GM12878 (cell line): ENCODE measurements at regions not wholly inside any gene's neighbourhood (a gene's known extent, or its start where the extent isn't known, plus 50 kb on each side); places are given as distances from the start of the nearest gene placed in this dataset.

Source experiments
- ATAC-seq: fragments of 200-7000 bp; cut with Tn5 transposase; 3 replicates; pipeline ENCODE4 v1.9.1; 2020; ENCODE audit warnings: mild to moderate bottlenecking, moderate library complexity
- BruUV-seq: library from RNA; stranded (reverse); fragments of 400-500 nt; replicated peaks from 2 replicates; lab custom pipeline; 2021; lab: Mats Ljungman, UMichigan
- CTCF ChIA-PET: fragments of 300-600 bp; sonication (Branson Sonifier 250); formaldehyde crosslinking; extraction: SDS; loops from one replicate; lab custom pipeline; 2021; ENCODE audit warnings: inconsistent platforms; lab: Yijun Ruan, JAX
- POLR2A ChIA-PET: fragments of 350-600 bp; formaldehyde crosslinking; extraction: SDS; loops from one replicate; lab custom pipeline; 2021; ENCODE audit warnings: inconsistent platforms; lab: Charles Lee
- RAD21 ChIA-PET: fragments of 300-600 bp; sonication (Branson Sonifier 250); formaldehyde crosslinking; loops from one replicate; lab custom pipeline; 2023; ENCODE audit warnings: antibody characterized with exemption; ENCODE audit not compliant: unreplicated experiment; lab: Charles Lee
- SMC1A ChIA-PET: fragments of 300-600 bp; sonication (Branson Sonifier 250); formaldehyde crosslinking; loops from one replicate; lab custom pipeline; 2023; ENCODE audit not compliant: unreplicated experiment, uncharacterized antibody; lab: Charles Lee
- DNase-seq: peaks from one replicate; pipeline ENCODE4 v3.0.0-alpha.2; 2011; ENCODE audit warnings: low read depth, low spot score
- FAIRE-seq: peaks from 3 replicates; lab custom pipeline; 2011; peaks lifted over from hg19 to GRCh38; lab: Jason Lieb, UNC
- H2AFZ ChIP-seq: 2 replicates; pipeline ENCODE4 v1.6.0; 2011; ENCODE audit warnings: low read depth, low read length, control low read depth; ENCODE audit not compliant: control insufficient read depth
- H3K27ac ChIP-seq: 2 replicates; pipeline ENCODE4 v1.5.1; 2011; ENCODE audit warnings: control low read depth; ENCODE audit not compliant: control insufficient read depth, insufficient read depth
- H3K27me3 ChIP-seq, 2 experiments: replicated peaks in 1 of 2; 2 replicates each; pipeline versions ENCODE4 v1.6.0 to v1.6.1; 2011; ENCODE audit warnings: low read length in 1 of 2; ENCODE audit not compliant: control insufficient read depth in 2 of 2, insufficient read depth in 2 of 2
- H3K36me3 ChIP-seq, 2 experiments: 2 replicates each; pipeline ENCODE4 v1.5.1; 2011; ENCODE audit warnings: low read length in 1 of 2; ENCODE audit not compliant: control insufficient read depth in 2 of 2, insufficient read depth in 2 of 2
- H3K4me1 ChIP-seq: 2 replicates; pipeline ENCODE4 v1.6.1; 2011; ENCODE audit warnings: mild to moderate bottlenecking, low read length, moderate library complexity, mixed read lengths; ENCODE audit not compliant: control insufficient read depth, insufficient read depth
- H3K4me2 ChIP-seq: 2 replicates; pipeline ENCODE4 v1.6.0; 2011; ENCODE audit warnings: control low read depth; ENCODE audit not compliant: control insufficient read depth, insufficient read depth
- H3K4me3 ChIP-seq: fragments of 200-600 bp; sonication (generic); 2 replicates; pipeline ENCODE4 v1.5.1; 2016
- H3K79me2 ChIP-seq: 2 replicates; pipeline ENCODE4 v1.6.0; 2011; ENCODE audit warnings: low read length; ENCODE audit not compliant: control insufficient read depth, insufficient read depth
- H3K9ac ChIP-seq: 2 replicates; pipeline ENCODE4 v1.8.0; 2011; ENCODE audit warnings: low read length, control low read depth, mixed read lengths; ENCODE audit not compliant: control insufficient read depth, insufficient read depth
- H3K9me3 ChIP-seq: replicated peaks from 3 replicates; pipeline ENCODE4 v1.5.1; 2011; ENCODE audit warnings: mild to moderate bottlenecking, low read length; ENCODE audit not compliant: control insufficient read depth, insufficient read depth
- H4K20me1 ChIP-seq: 2 replicates; pipeline ENCODE4 v1.6.0; 2011; ENCODE audit not compliant: control insufficient read depth, insufficient read depth
- BRCA1 ChIP-seq: IDR thresholded peaks from 2 replicates; pipeline ENCODE4 v1.6.1; 2011; ENCODE audit warnings: low read depth, low read length, improper control_type of control experiment
- GATAD2B ChIP-seq: fragments of 450-650 bp; conservative IDR thresholded peaks from 2 replicates; pipeline ENCODE4 v1.6.1; 2017; ENCODE audit warnings: low read depth, mild to moderate bottlenecking, moderate library complexity
- POU2F2 ChIP-seq: IDR thresholded peaks from 3 replicates; pipeline ENCODE4 v1.6.1; 2011; ENCODE audit warnings: low read depth, mild to moderate bottlenecking, low read length, borderline replicate concordance
- SMARCA5 ChIP-seq: fragments of 450-650 bp; IDR thresholded peaks from 2 replicates; pipeline ENCODE4 v1.6.1; 2017; ENCODE audit warnings: mild to moderate bottlenecking
- STAT1 ChIP-seq: fragments of 450-650 bp; conservative IDR thresholded peaks from 2 replicates; pipeline ENCODE4 v1.6.1; 2014; ENCODE audit warnings: antibody characterized with exemption, mild to moderate bottlenecking
- TAF1 ChIP-seq: IDR thresholded peaks from 2 replicates; pipeline ENCODE4 v1.6.1; 2011; ENCODE audit warnings: mild to moderate bottlenecking, low read depth, low read length, borderline replicate concordance
- YBX1 ChIP-seq: fragments of 450-650 bp; IDR thresholded peaks from 2 replicates; pipeline ENCODE4 v1.6.1; 2016; ENCODE audit warnings: antibody characterized with exemption
- ZNF384 ChIP-seq: IDR thresholded peaks from 2 replicates; pipeline ENCODE4 v1.6.1; 2012; ENCODE audit warnings: low read depth, mild to moderate bottlenecking, low read length, improper control_type of control experiment, borderline replicate concordance
- WGBS: methylation state at CpG from one replicate; pipeline ENCODE4 v1.1.6; 2016; ENCODE audit warnings: low lambda C conversion rate; ENCODE audit not compliant: insufficient replicate concordance, insufficient coverage; ENCODE audit errors: missing lambda C conversion rate; 5-methylcytosine and 5-hydroxymethylcytosine counted together
- in situ Hi-C: fragments of 300-500 bp; cut with MboI; formaldehyde crosslinking; loops from 9 replicates; pipeline ENCODE4 v1.14.3; 2018; ENCODE audit warnings: mixed read lengths
- intact Hi-C: fragments of 100-400 bp; cut with micrococcal nuclease; formaldehyde crosslinking; loops from one replicate; pipeline ENCODE4 v1.14.2; 2022; ENCODE audit not compliant: unreplicated experiment
- TF ChIP-seq, protein P1 (sequence below): fragments of 450-650 bp; IDR thresholded peaks from 2 replicates; pipeline ENCODE4 v1.6.1; 2018; ENCODE audit warnings: borderline replicate concordance, mild to moderate bottlenecking; ENCODE audit not compliant: partially characterized antibody
- TF ChIP-seq, protein P2 (sequence below): fragments of 450-650 bp; IDR thresholded peaks from 2 replicates; pipeline ENCODE4 v1.6.1; 2017; ENCODE audit warnings: mild to moderate bottlenecking, moderate library complexity
- TF ChIP-seq, protein P3 (sequence below): IDR thresholded peaks from 2 replicates; pipeline ENCODE4 v1.6.1; 2012; ENCODE audit warnings: improper control_type of control experiment, low read depth, low read length; ENCODE audit not compliant: insufficient replicate concordance

DNA sequence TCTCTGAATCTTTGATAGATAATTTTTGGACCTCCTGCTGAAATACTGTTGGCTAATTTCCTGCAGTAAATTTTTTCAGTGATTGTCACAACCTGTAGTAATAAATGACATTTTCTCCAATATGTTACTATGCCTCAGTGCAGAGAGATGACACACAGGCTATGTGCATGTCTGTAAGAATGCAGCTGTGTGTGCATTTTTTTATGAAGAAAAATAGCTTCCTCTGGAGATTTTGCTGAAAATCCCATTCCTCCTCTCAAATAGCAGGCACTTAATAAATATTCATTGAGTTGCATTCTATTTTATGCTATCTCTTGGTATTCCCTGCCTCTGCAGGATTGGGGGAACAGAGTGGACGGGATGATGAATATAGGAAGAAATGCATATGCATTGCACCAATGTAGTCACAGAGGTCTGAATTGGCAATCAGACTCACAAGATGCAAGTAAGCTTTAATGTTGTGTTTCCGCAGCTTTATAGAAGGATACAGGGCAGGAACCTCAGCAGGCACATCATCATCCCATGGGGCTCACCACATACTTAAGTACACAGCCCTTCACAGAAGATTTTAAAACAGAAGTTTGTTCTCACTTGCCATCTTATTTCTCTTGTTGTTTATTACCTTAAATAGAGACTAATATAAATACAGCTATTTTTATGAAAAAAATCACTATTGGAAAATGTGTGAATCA, 474.7 kb downstream of the EPM2A start (continued):
- TF ChIP-seq, protein P1, sequence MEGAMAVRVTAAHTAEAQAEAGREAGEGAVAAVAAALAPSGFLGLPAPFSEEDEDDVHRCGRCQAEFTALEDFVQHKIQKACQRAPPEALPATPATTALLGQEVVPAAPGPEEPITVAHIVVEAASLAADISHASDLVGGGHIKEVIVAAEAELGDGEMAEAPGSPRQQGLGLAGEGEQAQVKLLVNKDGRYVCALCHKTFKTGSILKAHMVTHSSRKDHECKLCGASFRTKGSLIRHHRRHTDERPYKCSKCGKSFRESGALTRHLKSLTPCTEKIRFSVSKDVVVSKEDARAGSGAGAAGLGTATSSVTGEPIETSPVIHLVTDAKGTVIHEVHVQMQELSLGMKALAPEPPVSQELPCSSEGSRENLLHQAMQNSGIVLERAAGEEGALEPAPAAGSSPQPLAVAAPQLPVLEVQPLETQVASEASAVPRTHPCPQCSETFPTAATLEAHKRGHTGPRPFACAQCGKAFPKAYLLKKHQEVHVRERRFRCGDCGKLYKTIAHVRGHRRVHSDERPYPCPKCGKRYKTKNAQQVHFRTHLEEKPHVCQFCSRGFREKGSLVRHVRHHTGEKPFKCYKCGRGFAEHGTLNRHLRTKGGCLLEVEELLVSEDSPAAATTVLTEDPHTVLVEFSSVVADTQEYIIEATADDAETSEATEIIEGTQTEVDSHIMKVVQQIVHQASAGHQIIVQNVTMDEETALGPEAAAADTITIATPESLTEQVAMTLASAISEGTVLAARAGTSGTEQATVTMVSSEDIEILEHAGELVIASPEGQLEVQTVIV: no peak
- TF ChIP-seq STAT1: no peak
- TF ChIP-seq, protein P2, sequence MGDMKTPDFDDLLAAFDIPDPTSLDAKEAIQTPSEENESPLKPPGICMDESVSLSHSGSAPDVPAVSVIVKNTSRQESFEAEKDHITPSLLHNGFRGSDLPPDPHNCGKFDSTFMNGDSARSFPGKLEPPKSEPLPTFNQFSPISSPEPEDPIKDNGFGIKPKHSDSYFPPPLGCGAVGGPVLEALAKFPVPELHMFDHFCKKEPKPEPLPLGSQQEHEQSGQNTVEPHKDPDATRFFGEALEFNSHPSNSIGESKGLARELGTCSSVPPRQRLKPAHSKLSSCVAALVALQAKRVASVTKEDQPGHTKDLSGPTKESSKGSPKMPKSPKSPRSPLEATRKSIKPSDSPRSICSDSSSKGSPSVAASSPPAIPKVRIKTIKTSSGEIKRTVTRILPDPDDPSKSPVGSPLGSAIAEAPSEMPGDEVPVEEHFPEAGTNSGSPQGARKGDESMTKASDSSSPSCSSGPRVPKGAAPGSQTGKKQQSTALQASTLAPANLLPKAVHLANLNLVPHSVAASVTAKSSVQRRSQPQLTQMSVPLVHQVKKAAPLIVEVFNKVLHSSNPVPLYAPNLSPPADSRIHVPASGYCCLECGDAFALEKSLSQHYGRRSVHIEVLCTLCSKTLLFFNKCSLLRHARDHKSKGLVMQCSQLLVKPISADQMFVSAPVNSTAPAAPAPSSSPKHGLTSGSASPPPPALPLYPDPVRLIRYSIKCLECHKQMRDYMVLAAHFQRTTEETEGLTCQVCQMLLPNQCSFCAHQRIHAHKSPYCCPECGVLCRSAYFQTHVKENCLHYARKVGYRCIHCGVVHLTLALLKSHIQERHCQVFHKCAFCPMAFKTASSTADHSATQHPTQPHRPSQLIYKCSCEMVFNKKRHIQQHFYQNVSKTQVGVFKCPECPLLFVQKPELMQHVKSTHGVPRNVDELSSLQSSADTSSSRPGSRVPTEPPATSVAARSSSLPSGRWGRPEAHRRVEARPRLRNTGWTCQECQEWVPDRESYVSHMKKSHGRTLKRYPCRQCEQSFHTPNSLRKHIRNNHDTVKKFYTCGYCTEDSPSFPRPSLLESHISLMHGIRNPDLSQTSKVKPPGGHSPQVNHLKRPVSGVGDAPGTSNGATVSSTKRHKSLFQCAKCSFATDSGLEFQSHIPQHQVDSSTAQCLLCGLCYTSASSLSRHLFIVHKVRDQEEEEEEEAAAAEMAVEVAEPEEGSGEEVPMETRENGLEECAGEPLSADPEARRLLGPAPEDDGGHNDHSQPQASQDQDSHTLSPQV: no peak
- no peak for TF ChIP-seq ZNF384

DNA sequence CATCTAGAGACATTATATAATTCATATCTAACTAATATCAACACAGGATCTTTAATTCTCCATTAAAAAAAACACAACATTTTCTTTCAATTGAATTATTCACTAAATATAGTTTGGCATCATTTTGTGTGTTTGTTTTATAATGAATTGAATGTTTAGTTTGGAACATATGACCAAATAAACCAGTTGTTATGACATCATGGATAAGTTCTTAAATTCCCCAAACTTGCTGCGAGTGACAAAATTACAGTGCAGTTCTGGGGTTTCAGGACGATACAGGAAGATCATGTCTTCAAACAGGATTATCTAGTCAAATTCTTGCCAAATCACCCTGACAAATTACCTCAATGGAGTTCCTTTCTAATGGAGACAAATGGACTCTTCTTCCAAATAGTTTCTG, 473.6 kb downstream of the EPM2A start:
- no peak overlapping the region for H3K9ac ChIP-seq
- in situ Hi-C loops (no loop called here), intact Hi-C loops (no loop called here)
- CTCF ChIA-PET: no interaction called here
- RAD21 ChIA-PET: no interaction called here
- SMC1A ChIA-PET: no interaction called here
- no peak overlapping the region for H3K4me2 ChIP-seq
- no peak overlapping the region for H3K27ac ChIP-seq
- 60% methylated on average over 2 of the region's 2 CpGs for WGBS
- ATAC-seq (no peak), FAIRE-seq (no peak), DNase-seq (no peak)
- no peaks in the 10 kb centered on the region for H3K36me3 ChIP-seq
- H3K4me1 ChIP-seq: no peaks in the 10 kb centered on the region
- BruUV-seq: no TSS peak
- POLR2A ChIA-PET: no interaction called here
- H3K79me2 ChIP-seq: no peaks in the 10 kb centered on the region
- no peaks in the 10 kb centered on the region for H4K20me1 ChIP-seq
- H3K9me3 ChIP-seq: no peaks in the 10 kb centered on the region
- no peak overlapping the region for H3K4me3 ChIP-seq
- H3K27me3 ChIP-seq: no peaks in the 10 kb centered on the region
- no peak overlapping the region for H2AFZ ChIP-seq
- TF ChIP-seq GATAD2B (no peak), POU2F2 (no peak), YBX1 (no peak), TAF1 (no peak), BRCA1 (no peak), SMARCA5 (no peak)
- TF ChIP-seq, protein P3, sequence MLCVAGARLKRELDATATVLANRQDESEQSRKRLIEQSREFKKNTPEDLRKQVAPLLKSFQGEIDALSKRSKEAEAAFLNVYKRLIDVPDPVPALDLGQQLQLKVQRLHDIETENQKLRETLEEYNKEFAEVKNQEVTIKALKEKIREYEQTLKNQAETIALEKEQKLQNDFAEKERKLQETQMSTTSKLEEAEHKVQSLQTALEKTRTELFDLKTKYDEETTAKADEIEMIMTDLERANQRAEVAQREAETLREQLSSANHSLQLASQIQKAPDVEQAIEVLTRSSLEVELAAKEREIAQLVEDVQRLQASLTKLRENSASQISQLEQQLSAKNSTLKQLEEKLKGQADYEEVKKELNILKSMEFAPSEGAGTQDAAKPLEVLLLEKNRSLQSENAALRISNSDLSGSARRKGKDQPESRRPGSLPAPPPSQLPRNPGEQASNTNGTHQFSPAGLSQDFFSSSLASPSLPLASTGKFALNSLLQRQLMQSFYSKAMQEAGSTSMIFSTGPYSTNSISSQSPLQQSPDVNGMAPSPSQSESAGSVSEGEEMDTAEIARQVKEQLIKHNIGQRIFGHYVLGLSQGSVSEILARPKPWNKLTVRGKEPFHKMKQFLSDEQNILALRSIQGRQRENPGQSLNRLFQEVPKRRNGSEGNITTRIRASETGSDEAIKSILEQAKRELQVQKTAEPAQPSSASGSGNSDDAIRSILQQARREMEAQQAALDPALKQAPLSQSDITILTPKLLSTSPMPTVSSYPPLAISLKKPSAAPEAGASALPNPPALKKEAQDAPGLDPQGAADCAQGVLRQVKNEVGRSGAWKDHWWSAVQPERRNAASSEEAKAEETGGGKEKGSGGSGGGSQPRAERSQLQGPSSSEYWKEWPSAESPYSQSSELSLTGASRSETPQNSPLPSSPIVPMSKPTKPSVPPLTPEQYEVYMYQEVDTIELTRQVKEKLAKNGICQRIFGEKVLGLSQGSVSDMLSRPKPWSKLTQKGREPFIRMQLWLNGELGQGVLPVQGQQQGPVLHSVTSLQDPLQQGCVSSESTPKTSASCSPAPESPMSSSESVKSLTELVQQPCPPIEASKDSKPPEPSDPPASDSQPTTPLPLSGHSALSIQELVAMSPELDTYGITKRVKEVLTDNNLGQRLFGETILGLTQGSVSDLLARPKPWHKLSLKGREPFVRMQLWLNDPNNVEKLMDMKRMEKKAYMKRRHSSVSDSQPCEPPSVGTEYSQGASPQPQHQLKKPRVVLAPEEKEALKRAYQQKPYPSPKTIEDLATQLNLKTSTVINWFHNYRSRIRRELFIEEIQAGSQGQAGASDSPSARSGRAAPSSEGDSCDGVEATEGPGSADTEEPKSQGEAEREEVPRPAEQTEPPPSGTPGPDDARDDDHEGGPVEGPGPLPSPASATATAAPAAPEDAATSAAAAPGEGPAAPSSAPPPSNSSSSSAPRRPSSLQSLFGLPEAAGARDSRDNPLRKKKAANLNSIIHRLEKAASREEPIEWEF: no peak
